Neural progenitor cell (in vitro differentiated cells): ENCODE measurements at regions not wholly inside any gene's neighbourhood (a gene's known extent, or its start where the extent isn't known, plus 50 kb on each side); places are given as distances from the start of the nearest gene placed in this dataset.

Experiments
- DNase-seq: peaks from one replicate; pipeline ENCODE4 v3.0.0-alpha.2; 2016; ENCODE audit warnings: low spot score
- H2AFZ ChIP-seq: fragments of 200-600 bp; sonication (generic); replicated peaks from 2 replicates; pipeline ENCODE4 v1.6.1; 2016; ENCODE audit warnings: antibody characterized with exemption
- H3F3A ChIP-seq: fragments of 200-600 bp; sonication (generic); 2 replicates; pipeline ENCODE4 v1.6.1; 2016; ENCODE audit warnings: antibody characterized with exemption, low read depth
- H3K27ac ChIP-seq: fragments of 200-600 bp; sonication (generic); 2 replicates; pipeline ENCODE4 v1.5.1; 2016; ENCODE audit warnings: mild to moderate bottlenecking
- H3K27me3 ChIP-seq: fragments of 200-600 bp; sonication (generic); 2 replicates; pipeline ENCODE4 v1.6.1; 2016; ENCODE audit warnings: mild to moderate bottlenecking, moderate library complexity
- H3K36me3 ChIP-seq: fragments of 200-600 bp; sonication (generic); 2 replicates; pipeline ENCODE4 v1.5.1; 2016
- H3K4me1 ChIP-seq: fragments of 200-600 bp; sonication (generic); 2 replicates; pipeline ENCODE4 v1.6.1; 2016; ENCODE audit warnings: mixed run types
- H3K4me2 ChIP-seq: fragments of 200-600 bp; sonication (generic); 2 replicates; pipeline ENCODE4 v1.6.1; 2016
- H3K4me3 ChIP-seq: fragments of 200-600 bp; sonication (generic); 2 replicates; pipeline ENCODE4 v1.5.1; 2016
- H3K79me2 ChIP-seq: fragments of 200-600 bp; sonication (generic); 2 replicates; pipeline ENCODE4 v1.6.1; 2016; ENCODE audit warnings: low read depth
- H3K9ac ChIP-seq: fragments of 200-600 bp; sonication (generic); 2 replicates; pipeline ENCODE4 v1.6.1; 2016
- H3K9me3 ChIP-seq: fragments of 200-600 bp; sonication (generic); 2 replicates; pipeline ENCODE4 v1.5.1; 2016; ENCODE audit warnings: low read depth
- H4K20me1 ChIP-seq: fragments of 200-600 bp; sonication (generic); 2 replicates; pipeline ENCODE4 v1.6.1; 2016; ENCODE audit warnings: low read depth
- H3K27ac Mint-ChIP-seq: 3 replicates; pipeline ENCODE4 v1.8.0; 2021; ENCODE audit warnings: mixed read lengths
- H3K27me3 Mint-ChIP-seq: 2 replicates; pipeline ENCODE4 v1.8.0; 2022; ENCODE audit warnings: low read depth, mild to moderate bottlenecking, inconsistent platforms, moderate library complexity, mixed read lengths; ENCODE audit not compliant: insufficient read depth
- H3K36me3 Mint-ChIP-seq: 3 replicates; pipeline ENCODE4 v1.8.0; 2021; ENCODE audit warnings: mixed read lengths
- H3K4me1 Mint-ChIP-seq: 3 replicates; pipeline ENCODE4 v1.8.0; 2021; ENCODE audit warnings: mixed read lengths
- H3K4me3 Mint-ChIP-seq: 3 replicates; pipeline ENCODE4 v1.8.0; 2021; ENCODE audit warnings: mild to moderate bottlenecking, moderate library complexity, mixed read lengths
- H3K9me3 Mint-ChIP-seq: 3 replicates; pipeline ENCODE4 v1.8.0; 2020; ENCODE audit warnings: mixed read lengths
- CTCF ChIP-seq: fragments of 200-600 bp; sonication (generic); IDR thresholded peaks from 2 replicates; pipeline ENCODE4 v1.5.1; 2017; ENCODE audit warnings: antibody characterized with exemption, mild to moderate bottlenecking
- EZH2 ChIP-seq: fragments of 200-600 bp; sonication (generic); IDR thresholded peaks from 2 replicates; pipeline ENCODE4 v1.6.1; 2017; ENCODE audit warnings: antibody characterized with exemption, mild to moderate bottlenecking, moderate library complexity
- EZH2phosphoT487 ChIP-seq: fragments of 200-600 bp; sonication (generic); IDR thresholded peaks from 2 replicates; pipeline ENCODE4 v1.6.1; 2017; ENCODE audit warnings: antibody characterized with exemption

GRCh38 chr6:44549516-44549915, 162.0 kb downstream of the CDC5L start:
- no peaks in the 10 kb centered on the region for H3K79me2 ChIP-seq
- H4K20me1 ChIP-seq: no peaks in the 10 kb centered on the region
- Mint-ChIP-seq H3K36me3 (no peaks in the 10 kb centered on the region), H3K27ac (no peak overlapping the region), H3K9me3 (peaks cover 4% of the 10 kb centered on the region), H3K4me1 (peaks cover 3% of the 10 kb centered on the region), H3K4me3 (no peak overlapping the region), H3K27me3 (no peaks in the 10 kb centered on the region)
- TF ChIP-seq EZH2: no peak
- no peak for TF ChIP-seq CTCF
- TF ChIP-seq EZH2phosphoT487: no peak
- no peaks in the 10 kb centered on the region for H3K36me3 ChIP-seq
- H3K4me1 ChIP-seq: no peaks in the 10 kb centered on the region
- DNase-seq: no peak
- no peak overlapping the region for H3K4me2 ChIP-seq
- no peaks in the 10 kb centered on the region for H3F3A ChIP-seq
- no peaks in the 10 kb centered on the region for H3K27me3 ChIP-seq
- H3K9ac ChIP-seq: no peak overlapping the region
- no peak overlapping the region for H2AFZ ChIP-seq
- no peak overlapping the region for H3K27ac ChIP-seq
- H3K9me3 ChIP-seq: no peaks in the 10 kb centered on the region
- H3K4me3 ChIP-seq: no peak overlapping the region

- no peaks in the 10 kb centered on the region for H3K79me2 ChIP-seq
- no peaks in the 10 kb centered on the region for H4K20me1 ChIP-seq
- H3K9me3 Mint-ChIP-seq: no peaks in the 10 kb centered on the region
- TF ChIP-seq EZH2: no peak
- no peak for TF ChIP-seq EZH2phosphoT487
- no peaks in the 10 kb centered on the region for H3K9me3 ChIP-seq
- H3K4me2 ChIP-seq: no peak overlapping the region
- H3K36me3 ChIP-seq: no peaks in the 10 kb centered on the region
- no peaks in the 10 kb centered on the region for H3K4me1 ChIP-seq
- no peak overlapping the region for H2AFZ ChIP-seq
- no peak overlapping the region for H3K27ac ChIP-seq
- no peak overlapping the region for H3K9ac ChIP-seq
- H3K4me3 ChIP-seq: no peak overlapping the region
- H3K27me3 Mint-ChIP-seq: peaks cover 4% of the 10 kb centered on the region
- DNase-seq: no peak
- H3K27ac Mint-ChIP-seq: no peak overlapping the region
- no peak overlapping the region for H3K4me3 Mint-ChIP-seq
- peaks cover 8% of the 10 kb centered on the region for H3K4me1 Mint-ChIP-seq
- H3K36me3 Mint-ChIP-seq: no peaks in the 10 kb centered on the region
- no peaks in the 10 kb centered on the region for H3K27me3 ChIP-seq
- H3F3A ChIP-seq: no peaks in the 10 kb centered on the region
These were observed 166.7 kb downstream of the CDC5L start for GRCh38 chr6:44554194-44554593.

- H3K79me2 ChIP-seq: no peaks in the 10 kb centered on the region
- no peaks in the 10 kb centered on the region for H3F3A ChIP-seq
- TF ChIP-seq CTCF: no peak
- no peak for TF ChIP-seq EZH2
- H3K9me3 ChIP-seq: no peaks in the 10 kb centered on the region
- Mint-ChIP-seq H3K4me1 (peaks cover 13% of the 10 kb centered on the region), H3K4me3 (no peak overlapping the region), H3K36me3 (no peaks in the 10 kb centered on the region), H3K27me3 (peaks cover 4% of the 10 kb centered on the region), H3K9me3 (no peaks in the 10 kb centered on the region), H3K27ac (no peak overlapping the region)
- no peaks in the 10 kb centered on the region for H4K20me1 ChIP-seq
- H3K4me1 ChIP-seq: no peaks in the 10 kb centered on the region
- no peak overlapping the region for H2AFZ ChIP-seq
- no peak overlapping the region for H3K4me3 ChIP-seq
- H3K27me3 ChIP-seq: no peaks in the 10 kb centered on the region
- H3K27ac ChIP-seq: no peak overlapping the region
- DNase-seq: no peak
- H3K4me2 ChIP-seq: no peak overlapping the region
- no peaks in the 10 kb centered on the region for H3K36me3 ChIP-seq
- no peak overlapping the region for H3K9ac ChIP-seq
These were observed 167.4 kb downstream of the CDC5L start for GRCh38 chr6:44554861-44555260.

GRCh38 chr6:44556046-44556445, 168.5 kb downstream of the CDC5L start:
- Histone ChIP-seq H3K9me3 (no peaks in the 10 kb centered on the region), H2AFZ (no peak overlapping the region), H3K9ac (no peak overlapping the region), H4K20me1 (no peaks in the 10 kb centered on the region), H3K36me3 (no peaks in the 10 kb centered on the region), H3K4me2 (no peak overlapping the region), H3K27ac (no peak overlapping the region), H3F3A (no peaks in the 10 kb centered on the region), H3K79me2 (no peaks in the 10 kb centered on the region), H3K27me3 (no peaks in the 10 kb centered on the region), H3K4me1 (no peaks in the 10 kb centered on the region), H3K4me3 (no peak overlapping the region)
- no peaks in the 10 kb centered on the region for H3K9me3 Mint-ChIP-seq
- H3K36me3 Mint-ChIP-seq: no peaks in the 10 kb centered on the region
- peaks cover 4% of the 10 kb centered on the region for H3K27me3 Mint-ChIP-seq
- H3K4me1 Mint-ChIP-seq: peaks cover 14% of the 10 kb centered on the region
- no peak for DNase-seq
- H3K27ac Mint-ChIP-seq: no peak overlapping the region
- H3K4me3 Mint-ChIP-seq: no peak overlapping the region
- TF ChIP-seq EZH2 (no peak), CTCF (no peak), EZH2phosphoT487 (no peak)
